Ammon's horn (tissue), 1 donor: ENCODE measurements at regions not wholly inside any gene's neighbourhood (a gene's known extent, or its start where the extent isn't known, plus 50 kb on each side); places are given as distances from the start of the nearest gene placed in this dataset.
A peak's percentile ranks its signal among the peaks of the same experiment; 100 is the strongest.

Experiments used
- DNase-seq: peaks from one replicate; pipeline ENCODE4 v3.0.0-alpha.2; 2016; ENCODE audit warnings: low spot score

DNA sequence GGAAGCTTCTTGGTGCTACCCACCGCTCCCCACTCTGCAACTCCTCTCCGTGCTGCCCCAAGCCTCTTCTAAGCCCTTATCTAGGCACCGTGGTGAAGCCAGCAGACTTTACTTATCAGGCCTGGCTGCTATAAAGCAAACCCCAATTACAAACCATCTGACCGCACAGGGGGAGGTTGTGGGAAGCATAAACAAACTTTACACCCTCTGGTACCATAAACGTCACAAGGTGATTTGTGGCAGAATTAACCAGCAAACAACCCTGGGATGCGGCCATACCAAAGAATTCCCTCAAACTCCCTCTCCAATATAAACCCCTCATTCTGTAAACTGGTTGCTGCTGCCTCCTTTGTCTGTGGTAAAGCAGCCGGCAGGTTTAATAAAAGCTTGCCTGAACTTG, 55.2 kb downstream of the MAGEC2 start:
- DNase-seq: no peak

GRCh38 chrX:142134533-142134932, 70.6 kb downstream of the MAGEC2 start:
- DNase-seq: no peak

- no peak for DNase-seq
Measured at GRCh38 chrX:142096253-142096652, 108.8 kb downstream of the MAGEC2 start.

DNA sequence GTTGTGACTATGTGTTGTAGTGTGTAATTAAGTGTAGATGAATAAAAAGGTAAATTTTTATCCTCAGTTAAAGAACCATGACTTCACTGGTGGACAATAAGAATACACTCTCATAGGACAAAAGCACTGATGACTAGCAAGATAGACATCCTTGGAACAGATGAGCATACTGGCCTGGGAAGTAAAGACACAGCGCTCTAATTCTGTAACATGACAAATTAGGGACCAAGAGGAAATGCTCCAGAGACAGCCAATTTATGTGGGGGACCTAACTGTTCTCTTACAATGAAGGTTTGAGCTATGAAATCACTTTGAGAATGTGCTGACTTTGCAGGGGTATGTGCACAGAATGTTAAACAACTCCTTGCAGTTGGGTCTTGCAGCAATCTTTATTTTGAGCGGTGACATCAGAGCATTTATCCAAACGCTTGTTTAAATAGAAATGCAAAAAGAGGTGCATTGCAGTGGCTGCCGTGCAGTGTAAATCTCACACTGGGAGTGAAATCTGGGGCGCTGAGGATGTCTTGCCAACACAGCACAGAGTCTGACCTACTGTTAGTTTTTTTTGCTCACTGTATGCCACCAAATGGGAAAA, 109.3 kb downstream of the MAGEC2 start:
- DNase-seq: peak; percentile 1

DNA sequence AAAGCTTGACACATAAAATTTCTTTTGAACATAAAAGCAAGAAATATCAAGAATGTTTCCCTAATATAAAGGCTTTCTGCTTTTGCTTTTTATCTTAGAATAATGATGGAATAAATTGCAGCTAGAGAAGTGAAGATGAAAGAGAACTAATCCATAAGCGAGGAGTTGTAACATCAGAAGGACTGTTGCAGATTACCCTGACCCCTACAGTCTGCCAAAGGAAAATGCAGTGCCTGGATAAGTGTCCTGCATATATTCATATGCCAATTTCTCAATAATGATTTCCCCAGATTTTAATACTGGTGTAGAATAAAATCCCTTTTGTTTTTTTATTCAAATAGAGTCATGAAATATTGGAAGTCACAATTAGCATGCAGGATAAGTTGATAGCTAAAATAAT, 115.9 kb downstream of the MAGEC2 start:
- peak; percentile 44 for DNase-seq

GRCh38 chrX:142084611-142085010, 120.5 kb downstream of the MAGEC2 start:
- no peak for DNase-seq

DNA sequence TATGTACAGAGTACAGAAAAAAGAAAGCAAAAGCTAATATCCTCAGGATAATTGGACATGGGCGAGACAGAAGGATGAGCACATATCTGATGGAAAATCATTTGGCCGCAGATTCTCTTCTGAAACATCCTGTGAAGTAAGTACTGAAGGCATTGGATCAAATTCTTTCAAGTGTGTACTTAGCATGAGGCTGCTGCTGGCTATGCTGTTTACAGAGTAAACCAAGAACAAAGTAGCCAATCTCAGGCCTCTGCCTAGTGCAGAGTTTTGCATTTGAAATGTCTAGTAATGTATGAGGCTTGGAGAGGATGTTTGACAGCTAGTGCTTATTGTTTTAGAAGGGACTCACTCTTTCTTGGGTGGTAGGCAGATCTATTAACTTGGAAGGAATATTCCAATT, 128.5 kb downstream of the MAGEC2 start:
- DNase-seq: no peak

- no peak for DNase-seq
Measured at GRCh38 chrX:142068365-142068764, 136.7 kb downstream of the MAGEC2 start.

DNA sequence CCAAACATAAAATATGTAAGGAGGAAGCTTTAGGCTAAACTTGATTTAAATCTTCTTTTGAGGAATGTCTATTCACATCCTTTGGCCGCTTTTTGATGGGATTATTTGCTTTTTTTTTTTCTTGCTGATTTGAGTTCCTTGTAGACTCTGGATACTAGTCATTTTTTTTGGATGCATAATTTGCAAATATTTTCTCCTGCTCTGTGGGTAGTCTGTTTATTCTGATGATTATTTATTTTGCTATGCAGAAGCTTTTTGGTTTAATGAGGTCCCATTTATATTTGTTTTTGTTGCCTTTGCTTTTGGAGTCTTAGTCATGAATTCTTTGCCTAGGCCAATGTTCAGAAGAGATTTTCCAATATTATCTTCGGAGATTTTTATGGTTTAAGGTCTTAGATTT, 144.9 kb downstream of the MAGEC2 start:
- no peak for DNase-seq

GRCh38 chrX:142054094-142054493, 150.4 kb downstream of the MAGEC1 start:
- no peak for DNase-seq

DNA sequence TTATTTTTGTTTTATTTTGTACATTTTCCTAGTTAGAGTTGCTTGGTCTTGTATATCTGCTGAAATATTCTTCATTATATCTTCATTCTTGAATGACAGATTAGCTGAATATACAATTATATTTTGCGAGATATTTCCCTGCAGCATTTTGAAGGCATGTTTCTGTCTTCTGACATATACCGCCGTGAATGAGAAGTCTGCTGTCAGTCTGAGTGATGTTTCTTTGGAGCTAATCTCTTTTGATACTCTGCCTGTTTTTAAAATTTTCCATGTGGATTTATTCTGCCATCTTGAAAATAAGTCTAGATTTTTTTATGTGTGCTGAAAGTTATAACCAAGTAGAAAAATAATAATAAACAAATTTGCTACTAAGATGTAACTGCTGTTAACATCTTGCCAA, 148.5 kb downstream of the MAGEC1 start:
- DNase-seq: no peak

DNA sequence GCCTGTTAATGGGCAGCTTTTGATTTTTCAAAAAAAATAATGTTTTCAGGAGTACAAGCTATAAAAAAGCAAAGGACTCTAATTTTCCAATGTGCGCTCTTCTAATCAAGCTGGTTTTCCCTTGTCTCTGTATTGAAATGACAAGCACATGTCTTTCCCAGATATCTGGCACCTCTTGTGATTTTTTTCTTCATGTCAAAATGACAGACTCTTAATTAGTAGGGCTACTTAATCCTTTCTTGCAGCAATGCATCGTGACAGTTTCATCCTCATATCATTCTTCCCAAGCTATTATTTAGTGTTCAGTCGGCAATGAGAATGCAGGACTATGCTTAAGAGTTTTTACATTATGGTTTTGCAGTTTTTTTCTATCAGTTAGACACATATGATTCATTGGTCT, 139.5 kb downstream of the MAGEC1 start:
- DNase-seq: no peak

DNA sequence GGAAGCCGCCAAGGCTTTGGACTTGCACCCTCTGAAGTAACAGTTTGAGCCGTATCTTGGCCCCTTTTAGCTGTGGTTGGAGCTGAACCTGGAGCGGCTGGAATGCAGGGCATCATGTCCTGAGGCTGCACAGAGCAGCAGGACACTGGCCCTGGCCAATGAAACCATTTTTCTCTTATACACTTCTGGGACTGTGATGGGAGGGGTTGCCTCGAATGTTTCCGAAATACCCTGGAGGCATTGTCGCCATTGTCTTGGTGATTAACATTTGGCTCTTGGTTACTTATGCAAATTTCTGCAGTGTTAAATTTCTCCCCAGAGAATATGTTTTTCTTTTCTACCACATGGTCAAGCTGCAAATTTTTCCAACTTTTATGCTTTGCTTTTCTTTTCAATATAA, 137.2 kb downstream of the MAGEC1 start:
- no peak for DNase-seq

DNA sequence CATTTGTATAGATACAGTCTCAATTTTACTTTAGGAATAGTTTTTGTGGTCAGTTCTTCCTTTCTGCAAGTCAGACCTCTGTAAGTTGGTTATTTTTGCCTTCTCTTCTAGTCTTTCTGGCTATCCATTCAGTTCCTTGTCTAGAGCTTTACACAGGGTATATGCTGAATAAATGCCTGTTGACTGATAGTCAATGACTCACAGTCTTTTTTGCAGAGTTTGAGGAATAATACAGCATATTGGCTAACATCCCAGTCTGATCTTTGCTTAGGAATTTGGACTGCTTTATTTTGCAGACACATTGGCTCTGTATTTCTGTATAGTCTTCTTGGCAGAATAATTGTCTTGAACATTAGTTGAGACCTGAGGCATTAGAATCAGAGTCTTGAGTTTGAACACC, 132.4 kb downstream of the MAGEC1 start:
- DNase-seq: no peak

GRCh38 chrX:142005532-142005931, 101.8 kb downstream of the MAGEC1 start:
- no peak for DNase-seq

DNA sequence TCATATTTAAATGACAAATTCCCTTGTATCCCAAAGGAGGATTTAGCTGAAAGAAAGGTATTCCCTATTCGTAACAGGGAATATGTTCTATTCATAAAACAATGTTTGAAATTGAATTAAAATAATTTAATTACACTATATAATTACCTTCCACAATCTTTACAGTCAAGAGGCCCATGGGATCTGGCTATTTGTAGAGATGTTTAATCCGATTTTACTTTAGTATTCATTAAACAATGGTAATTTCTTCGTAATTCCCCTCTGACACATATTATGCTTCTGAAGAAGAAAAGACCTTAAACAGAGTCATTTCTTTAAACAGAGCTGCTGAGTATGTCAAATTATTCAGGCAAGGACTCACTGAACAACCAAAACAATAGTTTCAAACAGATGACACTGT, 98.8 kb downstream of the MAGEC1 start:
- no peak for DNase-seq

- no peak for DNase-seq
Measured at GRCh38 chrX:142001934-142002333, 98.2 kb downstream of the MAGEC1 start.

DNA sequence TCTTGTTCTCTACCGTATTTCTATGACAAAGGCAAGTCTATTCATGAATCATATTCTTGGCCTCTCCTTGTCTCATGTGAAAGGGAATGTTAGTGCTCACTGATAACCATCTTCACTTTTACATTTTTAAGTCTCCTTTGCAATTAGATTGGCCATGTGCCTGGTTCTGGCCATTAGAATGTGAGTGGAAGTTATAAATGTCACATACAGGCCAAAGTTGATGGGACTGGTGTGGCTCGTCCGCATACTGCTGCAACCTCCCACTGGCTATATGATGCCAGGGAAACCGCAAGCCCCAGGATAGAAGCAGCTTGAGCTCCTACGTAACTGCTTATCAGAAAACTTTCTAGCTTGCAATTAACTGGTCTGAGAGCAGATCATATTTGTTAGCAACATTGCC, 86.1 kb downstream of the MAGEC1 start:
- no peak for DNase-seq

GRCh38 chrX:141989134-141989533, 85.4 kb downstream of the MAGEC1 start:
- no peak for DNase-seq

GRCh38 chrX:141982296-141982695, 78.6 kb downstream of the MAGEC1 start:
- no peak for DNase-seq

- no peak for DNase-seq
Measured at GRCh38 chrX:141975839-141976238, 72.1 kb downstream of the MAGEC1 start.

- DNase-seq: peak; percentile 36
Measured at GRCh38 chrX:141969706-141970105, 66.0 kb downstream of the MAGEC1 start.

DNA sequence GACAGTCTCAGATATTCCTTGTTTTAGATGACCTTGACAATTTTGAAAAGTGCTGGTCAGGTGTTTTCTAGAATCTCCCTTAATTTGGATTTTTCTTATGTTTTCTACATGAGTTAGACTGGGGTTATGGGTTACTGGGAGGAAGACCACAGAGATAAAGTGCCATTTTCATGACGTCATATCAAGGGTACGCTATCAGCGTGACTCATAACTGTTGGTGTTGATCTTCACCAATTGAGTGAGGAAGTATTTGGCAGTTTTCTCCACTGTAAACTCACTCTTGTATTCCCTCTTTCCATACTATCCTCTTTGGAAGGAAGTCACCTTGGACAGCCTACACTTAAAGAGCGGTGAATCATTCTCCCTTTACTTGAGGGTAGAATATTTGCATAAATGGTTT, 56.9 kb downstream of the MAGEC1 start:
- DNase-seq: no peak
